T-helper 1 cell treated with Interleukin-12 subunit alpha and Interleukin-12 subunit beta and Interleukin-4 antibody, amounts not matched to agents 30 μg/mL and 1 μg/mL, for 36 hours (primary cell): ENCODE measurements at regions not wholly inside any gene's neighbourhood (a gene's known extent, or its start where the extent isn't known, plus 50 kb on each side); places are given as distances from the start of the nearest gene placed in this dataset.
"Not testable (repeated sequence)": the region's sequence is repeated elsewhere in the genome, so short reads cannot be mapped to it uniquely, and the experiment has no call there.

Source experiments
- H3K27ac Mint-ChIP-seq: one replicate; pipeline ENCODE4 v1.8.0; 2021; ENCODE audit warnings: mild to moderate bottlenecking, mixed read lengths
- H3K27me3 Mint-ChIP-seq: one replicate; pipeline ENCODE4 v1.8.0; 2021; ENCODE audit warnings: low read depth, mixed read lengths
- H3K36me3 Mint-ChIP-seq: one replicate; pipeline ENCODE4 v1.8.0; 2021; ENCODE audit warnings: low read depth, mixed read lengths
- H3K4me1 Mint-ChIP-seq: one replicate; pipeline ENCODE4 v1.8.0; 2021; ENCODE audit warnings: low read depth, mixed read lengths
- H3K4me3 Mint-ChIP-seq: one replicate; pipeline ENCODE4 v1.8.0; 2021; ENCODE audit warnings: mild to moderate bottlenecking, moderate library complexity, mixed read lengths
- H3K9me3 Mint-ChIP-seq: one replicate; pipeline ENCODE4 v1.8.0; 2021; ENCODE audit warnings: mixed read lengths

GRCh38 chr3:66823532-66823931 lies 174.6 kb upstream of the KBTBD8 start:
- H3K4me1 Mint-ChIP-seq = no peaks in the 10 kb centered on the region
- H3K27me3 Mint-ChIP-seq = peaks cover 15% of the 10 kb centered on the region
- H3K36me3 Mint-ChIP-seq = no peaks in the 10 kb centered on the region

GRCh38 chr3:66825375-66825774 lies 172.7 kb upstream of the KBTBD8 start:
- H3K27me3 Mint-ChIP-seq = peaks cover 3% of the 10 kb centered on the region
- no peaks in the 10 kb centered on the region for H3K36me3 Mint-ChIP-seq
- no peaks in the 10 kb centered on the region for H3K9me3 Mint-ChIP-seq
- no peak overlapping the region for H3K27ac Mint-ChIP-seq
- H3K4me1 Mint-ChIP-seq = no peaks in the 10 kb centered on the region
- no peak overlapping the region for H3K4me3 Mint-ChIP-seq

More at GRCh38 chr3:66823532-66823931, 174.6 kb upstream of the KBTBD8 start:
- no peak overlapping the region for H3K4me3 Mint-ChIP-seq
- no peak overlapping the region for H3K27ac Mint-ChIP-seq
- H3K9me3 Mint-ChIP-seq = no peaks in the 10 kb centered on the region

GRCh38 chr3:66827726-66828125 lies 170.4 kb upstream of the KBTBD8 start:
- Mint-ChIP-seq H3K27ac (no peak overlapping the region), H3K27me3 (peaks cover 8% of the 10 kb centered on the region), H3K4me1 (no peaks in the 10 kb centered on the region), H3K36me3 (no peaks in the 10 kb centered on the region), H3K4me3 (no peak overlapping the region), H3K9me3 (no peaks in the 10 kb centered on the region)

GRCh38 chr3:66828303-66828702 lies 169.8 kb upstream of the KBTBD8 start:
- H3K27me3 Mint-ChIP-seq = peaks cover 8% of the 10 kb centered on the region
- H3K4me1 Mint-ChIP-seq = no peaks in the 10 kb centered on the region
- H3K27ac Mint-ChIP-seq = no peak overlapping the region
- no peaks in the 10 kb centered on the region for H3K36me3 Mint-ChIP-seq
- no peaks in the 10 kb centered on the region for H3K9me3 Mint-ChIP-seq
- H3K4me3 Mint-ChIP-seq = no peak overlapping the region

- H3K9me3 Mint-ChIP-seq = no peaks in the 10 kb centered on the region
- no peak overlapping the region for H3K4me3 Mint-ChIP-seq
- no peaks in the 10 kb centered on the region for H3K36me3 Mint-ChIP-seq
Observed at GRCh38 chr3:66830301-66830700, 167.8 kb upstream of the KBTBD8 start.

DNA sequence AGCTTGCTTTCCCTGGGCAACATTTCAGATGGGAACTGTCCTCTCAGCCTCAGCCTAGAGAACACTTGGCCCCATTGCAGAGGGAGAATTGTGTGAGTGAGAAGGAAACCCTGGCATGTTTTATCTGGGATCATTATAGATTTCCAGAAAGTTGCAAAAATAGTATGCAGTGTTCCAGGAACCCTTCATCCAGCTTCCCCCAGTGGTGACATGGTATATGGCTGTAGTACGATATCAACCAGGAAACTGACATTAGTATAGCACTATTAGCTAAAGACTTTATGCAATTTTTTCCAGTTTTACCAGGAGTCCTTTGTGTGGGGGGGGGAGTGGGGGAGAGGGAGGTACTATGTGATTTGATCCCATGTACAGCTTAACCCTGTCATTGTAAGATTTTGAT lies 166.2 kb upstream of the KBTBD8 start:
- Mint-ChIP-seq H3K36me3 (no peaks in the 10 kb centered on the region), H3K4me1 (no peaks in the 10 kb centered on the region), H3K27ac (no peak overlapping the region), H3K27me3 (peaks cover 8% of the 10 kb centered on the region), H3K4me3 (no peak overlapping the region), H3K9me3 (no peaks in the 10 kb centered on the region)

More at GRCh38 chr3:66830301-66830700, 167.8 kb upstream of the KBTBD8 start:
- H3K4me1 Mint-ChIP-seq = no peaks in the 10 kb centered on the region
- no peak overlapping the region for H3K27ac Mint-ChIP-seq
- peaks cover 8% of the 10 kb centered on the region for H3K27me3 Mint-ChIP-seq

- Mint-ChIP-seq H3K36me3 (no peaks in the 10 kb centered on the region), H3K27ac (no peak overlapping the region), H3K9me3 (no peaks in the 10 kb centered on the region), H3K4me1 (no peaks in the 10 kb centered on the region), H3K27me3 (peaks cover 4% of the 10 kb centered on the region), H3K4me3 (no peak overlapping the region)
Observed at GRCh38 chr3:66836363-66837152, 161.5 kb upstream of the KBTBD8 start.

DNA sequence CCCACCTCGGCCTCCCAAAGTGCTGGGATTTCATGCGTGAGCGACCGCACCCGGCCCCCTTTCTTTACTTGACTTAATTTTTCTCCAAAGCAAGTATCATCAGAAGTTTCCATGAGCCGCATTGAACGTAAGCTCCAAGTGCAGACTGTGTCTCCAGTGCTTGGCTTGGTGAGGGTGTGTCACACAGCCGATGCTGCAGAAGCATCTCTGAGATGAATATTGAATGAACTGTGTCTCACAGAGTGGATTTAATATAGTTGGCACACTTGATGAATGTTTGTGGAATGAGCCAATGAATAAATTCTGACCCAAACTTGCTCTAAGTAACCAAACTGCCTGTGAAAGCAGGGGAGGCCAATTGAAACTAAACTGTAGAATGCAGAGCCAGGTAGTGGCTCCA lies 159.4 kb upstream of the KBTBD8 start:
- H3K27ac Mint-ChIP-seq = no peak overlapping the region
- H3K9me3 Mint-ChIP-seq = no peaks in the 10 kb centered on the region
- H3K36me3 Mint-ChIP-seq = no peaks in the 10 kb centered on the region
- H3K4me3 Mint-ChIP-seq = no peak overlapping the region
- H3K4me1 Mint-ChIP-seq = no peaks in the 10 kb centered on the region
- no peaks in the 10 kb centered on the region for H3K27me3 Mint-ChIP-seq

DNA sequence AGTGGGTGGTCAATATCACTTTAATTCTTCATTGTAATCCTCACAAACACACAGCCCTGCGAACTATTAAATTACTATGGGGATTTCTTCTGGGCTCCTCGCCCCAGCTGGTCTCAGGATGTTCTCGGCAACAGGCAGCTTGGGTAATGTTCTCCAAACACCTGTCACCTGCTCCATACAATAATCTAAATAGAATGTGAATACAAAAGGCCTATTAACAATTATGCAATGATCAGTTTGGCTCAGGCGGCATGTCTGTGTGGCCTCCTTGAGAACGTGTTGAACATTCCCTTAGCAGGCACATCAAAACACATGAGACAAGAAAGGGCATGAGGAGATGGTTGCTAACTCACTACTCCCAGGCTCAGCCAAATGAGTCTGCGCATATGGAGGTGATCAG lies 158.6 kb upstream of the KBTBD8 start:
- H3K27me3 Mint-ChIP-seq = no peaks in the 10 kb centered on the region
- no peaks in the 10 kb centered on the region for H3K4me1 Mint-ChIP-seq
- no peaks in the 10 kb centered on the region for H3K9me3 Mint-ChIP-seq
- no peaks in the 10 kb centered on the region for H3K36me3 Mint-ChIP-seq
- no peak overlapping the region for H3K27ac Mint-ChIP-seq
- no peak overlapping the region for H3K4me3 Mint-ChIP-seq

GRCh38 chr3:66842761-66843464 lies 155.2 kb upstream of the KBTBD8 start:
- H3K36me3 Mint-ChIP-seq, H3K27me3 Mint-ChIP-seq, H3K4me3 Mint-ChIP-seq, H3K4me1 Mint-ChIP-seq, H3K27ac Mint-ChIP-seq: not testable (repeated sequence)
- peaks cover 16% of the 10 kb centered on the region for H3K9me3 Mint-ChIP-seq

DNA sequence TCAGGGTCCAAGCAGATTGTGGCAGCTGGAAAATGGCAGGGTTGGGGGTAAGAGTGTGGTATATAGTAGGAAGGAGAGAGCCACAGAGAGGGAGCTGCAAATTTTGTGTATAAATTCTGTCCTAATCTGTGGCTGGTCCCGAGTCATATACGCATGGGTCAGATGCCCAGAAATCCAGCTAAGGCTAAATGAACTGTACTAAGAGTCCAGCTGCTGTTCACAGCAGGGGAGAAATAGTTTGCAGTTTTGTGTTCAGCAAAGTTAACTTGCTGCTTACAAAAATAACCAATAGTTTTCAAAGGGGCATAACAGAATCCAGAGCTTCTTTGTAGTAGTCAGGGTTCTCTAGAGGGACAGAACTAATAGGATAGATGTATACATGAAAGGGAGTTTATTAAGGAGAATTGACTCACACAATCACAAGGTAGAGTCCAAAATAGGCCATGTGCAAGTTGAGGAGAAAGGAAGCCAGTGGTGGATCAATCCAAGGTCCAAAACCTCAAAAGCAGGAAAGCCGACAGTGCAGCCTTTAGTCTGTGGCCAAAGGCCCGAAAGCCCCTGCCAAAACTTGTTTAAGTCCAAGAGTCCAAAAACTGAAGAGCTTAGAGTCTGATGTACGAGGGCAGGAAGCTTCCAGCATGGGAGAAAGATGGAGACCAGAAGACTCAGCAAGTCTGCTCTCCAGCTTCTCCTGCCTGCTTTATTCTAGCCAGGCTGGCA lies 146.1 kb upstream of the KBTBD8 start:
- Mint-ChIP-seq H3K4me1 (no peaks in the 10 kb centered on the region), H3K36me3 (no peaks in the 10 kb centered on the region), H3K27ac (no peak overlapping the region), H3K4me3 (no peak overlapping the region), H3K9me3 (peaks cover 6% of the 10 kb centered on the region), H3K27me3 (no peaks in the 10 kb centered on the region)

DNA sequence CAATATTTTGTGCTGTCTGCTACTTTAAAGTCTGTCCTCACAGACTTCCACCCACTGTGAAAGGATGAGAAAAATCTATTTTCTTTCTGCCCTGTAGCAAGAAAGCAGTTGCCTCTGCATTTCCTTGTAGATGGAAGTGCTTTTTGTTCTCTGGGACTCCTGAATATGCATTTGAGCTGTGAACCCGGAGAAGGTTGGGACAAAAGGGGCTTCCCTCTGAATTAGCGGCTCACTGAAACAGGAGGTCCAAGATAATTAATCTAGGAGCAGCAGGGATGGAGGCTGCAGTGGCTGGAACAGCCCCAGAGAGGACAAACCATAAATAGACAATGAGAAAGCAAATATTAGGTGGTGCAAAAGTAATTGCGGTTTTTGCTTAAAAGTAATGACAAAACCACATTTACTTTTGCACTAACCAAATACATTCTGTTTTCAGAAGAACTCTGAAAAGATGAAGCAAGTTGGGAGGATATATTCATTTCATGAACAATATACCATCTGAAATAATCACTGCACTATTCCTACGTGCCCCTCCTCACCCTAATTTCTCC lies 143.4 kb upstream of the KBTBD8 start:
- H3K36me3 Mint-ChIP-seq = no peaks in the 10 kb centered on the region
- H3K9me3 Mint-ChIP-seq = peaks cover 6% of the 10 kb centered on the region
- no peaks in the 10 kb centered on the region for H3K27me3 Mint-ChIP-seq
- no peak overlapping the region for H3K4me3 Mint-ChIP-seq
- H3K4me1 Mint-ChIP-seq = no peaks in the 10 kb centered on the region
- no peak overlapping the region for H3K27ac Mint-ChIP-seq

GRCh38 chr3:66856533-66856932 lies 141.6 kb upstream of the KBTBD8 start:
- Mint-ChIP-seq H3K27ac (no peak overlapping the region), H3K9me3 (peaks cover 6% of the 10 kb centered on the region), H3K27me3 (no peaks in the 10 kb centered on the region), H3K36me3 (no peaks in the 10 kb centered on the region), H3K4me1 (no peaks in the 10 kb centered on the region), H3K4me3 (no peak overlapping the region)

DNA sequence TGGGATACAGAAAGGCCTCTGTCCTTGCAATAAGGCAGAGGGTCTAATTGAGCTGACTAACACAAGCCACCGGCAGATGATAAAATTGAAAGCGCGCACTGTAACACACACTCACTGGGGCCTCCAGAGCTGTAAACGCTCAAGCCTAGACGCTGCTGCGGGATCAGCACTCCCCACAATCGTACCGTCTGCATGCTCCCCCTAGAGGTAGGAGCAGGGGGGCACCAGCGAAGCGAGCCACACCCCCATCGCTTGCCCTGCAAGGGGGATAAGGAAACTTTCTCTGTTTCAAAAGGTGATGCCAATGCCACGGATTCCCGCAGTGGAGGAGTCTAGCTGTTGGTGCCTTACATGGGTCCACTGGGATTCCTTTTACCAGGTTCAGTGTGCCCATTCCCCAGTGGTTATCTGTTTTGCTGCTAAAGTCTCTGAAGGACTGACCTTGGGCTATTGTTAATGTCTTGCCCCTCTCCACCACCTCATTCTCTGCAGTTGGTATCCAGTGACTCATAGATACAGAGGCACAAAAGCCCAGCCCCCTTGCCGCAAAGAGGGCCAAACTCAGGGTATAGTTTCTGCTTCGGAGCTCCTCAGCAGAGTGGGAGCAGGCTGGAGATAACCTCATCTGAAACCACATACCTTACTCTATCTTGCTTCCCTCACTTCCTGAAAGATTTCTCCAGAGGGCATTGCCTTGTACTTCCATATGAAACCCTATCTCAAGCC lies 139.3 kb upstream of the KBTBD8 start:
- H3K27me3 Mint-ChIP-seq = no peaks in the 10 kb centered on the region
- H3K4me1 Mint-ChIP-seq = no peaks in the 10 kb centered on the region
- H3K36me3 Mint-ChIP-seq = no peaks in the 10 kb centered on the region
- H3K27ac Mint-ChIP-seq = no peak overlapping the region
- peaks cover 6% of the 10 kb centered on the region for H3K9me3 Mint-ChIP-seq
- H3K4me3 Mint-ChIP-seq = no peak overlapping the region
